Adrenal gland (tissue), 5 donors: ENCODE measurements at regions not wholly inside any gene's neighbourhood (a gene's known extent, or its start where the extent isn't known, plus 50 kb on each side); places are given as distances from the start of the nearest gene placed in this dataset.

Source experiments
- POLR2A ChIP-seq, 2 donors: fragments of 450-650 bp; IDR thresholded peaks; one replicate each; pipeline ENCODE4 v1.6.1; 2017; ENCODE audit warnings: antibody characterized with exemption in 2 of 2, mild to moderate bottlenecking in 2 of 2, moderate library complexity in 1 of 2
- TF ChIP-seq, protein P1 (sequence below), 6 experiments: fragments of 450-650 bp in 4 of 6; fragments of 200-600 bp in 2 of 6; sonication (generic) in 1 of 6; IDR thresholded peaks; 1 replicate in 5 of 6; 2 replicates in 1 of 6; pipeline versions ENCODE4 v1.5.1 to v1.8.0; 2016 to 2021; ENCODE audit warnings: antibody characterized with exemption in 6 of 6, mild to moderate bottlenecking in 2 of 6, moderate library complexity in 1 of 6
- donor health status: DM: no; HTN: no; CAD: no.

- TF ChIP-seq POLR2A (IDR thresholded peaks at IDR 0.05) = no peak
- TF ChIP-seq, protein P1, sequence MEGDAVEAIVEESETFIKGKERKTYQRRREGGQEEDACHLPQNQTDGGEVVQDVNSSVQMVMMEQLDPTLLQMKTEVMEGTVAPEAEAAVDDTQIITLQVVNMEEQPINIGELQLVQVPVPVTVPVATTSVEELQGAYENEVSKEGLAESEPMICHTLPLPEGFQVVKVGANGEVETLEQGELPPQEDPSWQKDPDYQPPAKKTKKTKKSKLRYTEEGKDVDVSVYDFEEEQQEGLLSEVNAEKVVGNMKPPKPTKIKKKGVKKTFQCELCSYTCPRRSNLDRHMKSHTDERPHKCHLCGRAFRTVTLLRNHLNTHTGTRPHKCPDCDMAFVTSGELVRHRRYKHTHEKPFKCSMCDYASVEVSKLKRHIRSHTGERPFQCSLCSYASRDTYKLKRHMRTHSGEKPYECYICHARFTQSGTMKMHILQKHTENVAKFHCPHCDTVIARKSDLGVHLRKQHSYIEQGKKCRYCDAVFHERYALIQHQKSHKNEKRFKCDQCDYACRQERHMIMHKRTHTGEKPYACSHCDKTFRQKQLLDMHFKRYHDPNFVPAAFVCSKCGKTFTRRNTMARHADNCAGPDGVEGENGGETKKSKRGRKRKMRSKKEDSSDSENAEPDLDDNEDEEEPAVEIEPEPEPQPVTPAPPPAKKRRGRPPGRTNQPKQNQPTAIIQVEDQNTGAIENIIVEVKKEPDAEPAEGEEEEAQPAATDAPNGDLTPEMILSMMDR (IDR thresholded peaks at IDR 0.05) = no peak
These were observed 438.2 kb upstream of the LRRC7 start for GRCh38 chr1:69129538-69129937.
